ENCODE measurements at regions not wholly inside any gene's neighbourhood (a gene's known extent, or its start where the extent isn't known, plus 50 kb on each side); places are given as distances from the start of the nearest gene placed in this dataset.

DNA sequence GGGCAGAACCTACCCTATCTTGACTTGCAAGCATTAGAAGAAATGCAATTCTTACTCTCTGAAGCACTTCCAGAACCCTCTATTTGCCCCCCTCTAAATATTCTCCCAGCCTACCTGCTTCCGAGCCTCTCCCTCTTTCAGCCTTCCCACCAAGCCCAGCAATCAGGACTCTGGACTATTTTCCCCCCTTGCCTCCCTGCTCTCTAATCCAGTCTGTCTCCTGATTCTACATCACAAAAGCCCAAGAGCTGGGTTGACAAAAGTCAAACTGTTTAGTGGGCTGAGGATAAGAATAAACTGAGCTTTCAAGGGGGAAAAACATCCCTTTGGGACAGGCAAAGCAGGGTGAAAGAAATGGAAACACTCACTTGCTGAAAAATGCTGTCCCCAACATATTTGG, 123.2 kb upstream of the KIF2A start:
- ATAC-seq, result no peak
- TF ChIP-seq ZFP3 (CRISPR knock-in tag; IDR thresholded peaks at IDR 0.05) (no peak), ARNTL (CRISPR knock-in tag; IDR thresholded peaks at IDR 0.05; ENCODE audit: borderline replicate concordance, low read depth) (no peak), GLIS3 (CRISPR knock-in tag; IDR thresholded peaks at IDR 0.05) (no peak), TCF4 (CRISPR knock-in tag; IDR thresholded peaks at IDR 0.05; ENCODE audit: borderline replicate concordance) (no peak)
- TF ChIP-seq, protein P1, sequence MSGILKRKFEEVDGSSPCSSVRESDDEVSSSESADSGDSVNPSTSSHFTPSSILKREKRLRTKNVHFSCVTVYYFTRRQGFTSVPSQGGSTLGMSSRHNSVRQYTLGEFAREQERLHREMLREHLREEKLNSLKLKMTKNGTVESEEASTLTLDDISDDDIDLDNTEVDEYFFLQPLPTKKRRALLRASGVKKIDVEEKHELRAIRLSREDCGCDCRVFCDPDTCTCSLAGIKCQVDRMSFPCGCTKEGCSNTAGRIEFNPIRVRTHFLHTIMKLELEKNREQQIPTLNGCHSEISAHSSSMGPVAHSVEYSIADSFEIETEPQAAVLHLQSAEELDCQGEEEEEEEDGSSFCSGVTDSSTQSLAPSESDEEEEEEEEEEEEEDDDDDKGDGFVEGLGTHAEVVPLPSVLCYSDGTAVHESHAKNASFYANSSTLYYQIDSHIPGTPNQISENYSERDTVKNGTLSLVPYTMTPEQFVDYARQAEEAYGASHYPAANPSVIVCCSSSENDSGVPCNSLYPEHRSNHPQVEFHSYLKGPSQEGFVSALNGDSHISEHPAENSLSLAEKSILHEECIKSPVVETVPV (CRISPR knock-in tag; IDR thresholded peaks at IDR 0.05), result no peak

DNA sequence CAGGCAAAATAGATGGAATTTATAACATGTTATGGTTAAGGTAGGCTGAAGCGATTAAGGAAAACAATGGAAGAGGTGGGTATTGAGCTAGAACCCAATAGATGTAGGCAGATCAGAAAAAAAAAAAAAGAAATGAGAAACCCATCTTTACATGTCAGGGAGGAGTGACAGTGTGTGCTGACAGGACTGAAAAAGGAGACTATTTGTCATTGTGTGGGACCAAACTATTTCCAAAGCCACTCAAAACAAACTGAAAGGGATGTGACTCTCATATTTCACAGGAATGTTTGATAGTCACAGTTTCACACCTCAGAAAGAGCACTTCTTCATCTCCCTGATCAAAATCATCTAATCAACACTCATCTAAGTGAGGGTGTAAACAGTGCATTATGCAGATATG, 122.3 kb upstream of the KIF2A start:
- no peak for TF ChIP-seq ZNF8 (CRISPR knock-in tag; IDR thresholded peaks at IDR 0.05)
- no peak for TF ChIP-seq ESRRG (CRISPR knock-in tag; IDR thresholded peaks at IDR 0.05)
- TF ChIP-seq TCF4 (CRISPR knock-in tag; IDR thresholded peaks at IDR 0.05; ENCODE audit: borderline replicate concordance), result no peak
- TF ChIP-seq BACH2 (CRISPR knock-in tag; IDR thresholded peaks at IDR 0.05; ENCODE audit: borderline replicate concordance), result no peak
- no peak for TF ChIP-seq GLIS3 (CRISPR knock-in tag; IDR thresholded peaks at IDR 0.05)
- no peak for TF ChIP-seq ZFP30 (CRISPR knock-in tag; IDR thresholded peaks at IDR 0.05)
- no peak for TF ChIP-seq ISL1 (CRISPR knock-in tag; IDR thresholded peaks at IDR 0.05)
- TF ChIP-seq SNAI2 (CRISPR knock-in tag; IDR thresholded peaks at IDR 0.05), result no peak
- no peak for TF ChIP-seq CSDC2 (CRISPR knock-in tag; IDR thresholded peaks at IDR 0.05)
- TF ChIP-seq ARNTL (CRISPR knock-in tag; IDR thresholded peaks at IDR 0.05; ENCODE audit: borderline replicate concordance, low read depth), result no peak
- TF ChIP-seq, protein P1 (CRISPR knock-in tag; IDR thresholded peaks at IDR 0.05), result no peak
- TF ChIP-seq, protein P2, sequence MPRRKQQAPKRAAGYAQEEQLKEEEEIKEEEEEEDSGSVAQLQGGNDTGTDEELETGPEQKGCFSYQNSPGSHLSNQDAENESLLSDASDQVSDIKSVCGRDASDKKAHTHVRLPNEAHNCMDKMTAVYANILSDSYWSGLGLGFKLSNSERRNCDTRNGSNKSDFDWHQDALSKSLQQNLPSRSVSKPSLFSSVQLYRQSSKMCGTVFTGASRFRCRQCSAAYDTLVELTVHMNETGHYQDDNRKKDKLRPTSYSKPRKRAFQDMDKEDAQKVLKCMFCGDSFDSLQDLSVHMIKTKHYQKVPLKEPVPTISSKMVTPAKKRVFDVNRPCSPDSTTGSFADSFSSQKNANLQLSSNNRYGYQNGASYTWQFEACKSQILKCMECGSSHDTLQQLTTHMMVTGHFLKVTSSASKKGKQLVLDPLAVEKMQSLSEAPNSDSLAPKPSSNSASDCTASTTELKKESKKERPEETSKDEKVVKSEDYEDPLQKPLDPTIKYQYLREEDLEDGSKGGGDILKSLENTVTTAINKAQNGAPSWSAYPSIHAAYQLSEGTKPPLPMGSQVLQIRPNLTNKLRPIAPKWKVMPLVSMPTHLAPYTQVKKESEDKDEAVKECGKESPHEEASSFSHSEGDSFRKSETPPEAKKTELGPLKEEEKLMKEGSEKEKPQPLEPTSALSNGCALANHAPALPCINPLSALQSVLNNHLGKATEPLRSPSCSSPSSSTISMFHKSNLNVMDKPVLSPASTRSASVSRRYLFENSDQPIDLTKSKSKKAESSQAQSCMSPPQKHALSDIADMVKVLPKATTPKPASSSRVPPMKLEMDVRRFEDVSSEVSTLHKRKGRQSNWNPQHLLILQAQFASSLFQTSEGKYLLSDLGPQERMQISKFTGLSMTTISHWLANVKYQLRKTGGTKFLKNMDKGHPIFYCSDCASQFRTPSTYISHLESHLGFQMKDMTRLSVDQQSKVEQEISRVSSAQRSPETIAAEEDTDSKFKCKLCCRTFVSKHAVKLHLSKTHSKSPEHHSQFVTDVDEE (CRISPR knock-in tag; IDR thresholded peaks at IDR 0.05), result no peak
- no peak for TF ChIP-seq TOX (CRISPR knock-in tag; IDR thresholded peaks at IDR 0.05; ENCODE audit: borderline replicate concordance)
- no peak for TF ChIP-seq OSR1 (CRISPR knock-in tag; IDR thresholded peaks at IDR 0.05)
- no peak for TF ChIP-seq ZC3H10 (CRISPR knock-in tag; IDR thresholded peaks at IDR 0.05)
- TF ChIP-seq ZFP3 (CRISPR knock-in tag; IDR thresholded peaks at IDR 0.05), result no peak
- no peak for TF ChIP-seq RARB (CRISPR knock-in tag; IDR thresholded peaks at IDR 0.05)
- no peak for ATAC-seq

DNA sequence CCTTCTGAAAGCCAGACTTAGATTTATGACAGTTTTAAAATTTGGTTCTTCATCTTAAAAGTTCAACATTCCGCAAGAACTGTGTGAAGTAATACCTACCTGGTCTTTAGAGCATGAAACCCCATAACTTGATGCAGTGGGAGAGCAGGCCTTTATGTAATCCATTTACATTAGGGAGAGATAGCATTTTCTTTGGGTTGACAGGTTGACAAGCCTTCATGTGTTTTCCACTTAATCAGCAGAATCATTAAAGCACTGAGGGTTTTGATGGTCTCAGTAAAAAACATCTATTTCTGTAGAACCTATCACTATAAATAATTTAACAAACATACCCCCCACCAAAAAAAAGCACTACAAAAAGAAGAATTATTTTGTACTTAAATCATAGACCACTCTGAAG, 121.6 kb upstream of the KIF2A start:
- TF ChIP-seq, protein P3, sequence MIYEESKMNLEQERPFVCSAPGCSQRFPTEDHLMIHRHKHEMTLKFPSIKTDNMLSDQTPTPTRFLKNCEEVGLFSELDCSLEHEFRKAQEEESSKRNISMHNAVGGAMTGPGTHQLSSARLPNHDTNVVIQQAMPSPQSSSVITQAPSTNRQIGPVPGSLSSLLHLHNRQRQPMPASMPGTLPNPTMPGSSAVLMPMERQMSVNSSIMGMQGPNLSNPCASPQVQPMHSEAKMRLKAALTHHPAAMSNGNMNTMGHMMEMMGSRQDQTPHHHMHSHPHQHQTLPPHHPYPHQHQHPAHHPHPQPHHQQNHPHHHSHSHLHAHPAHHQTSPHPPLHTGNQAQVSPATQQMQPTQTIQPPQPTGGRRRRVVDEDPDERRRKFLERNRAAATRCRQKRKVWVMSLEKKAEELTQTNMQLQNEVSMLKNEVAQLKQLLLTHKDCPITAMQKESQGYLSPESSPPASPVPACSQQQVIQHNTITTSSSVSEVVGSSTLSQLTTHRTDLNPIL (CRISPR knock-in tag; IDR thresholded peaks at IDR 0.05; ENCODE audit: low read depth), result no peak
- TF ChIP-seq ISL1 (CRISPR knock-in tag; IDR thresholded peaks at IDR 0.05) (no peak), RARB (CRISPR knock-in tag; IDR thresholded peaks at IDR 0.05) (no peak), SNAI2 (CRISPR knock-in tag; IDR thresholded peaks at IDR 0.05) (no peak), ZFP30 (CRISPR knock-in tag; IDR thresholded peaks at IDR 0.05) (no peak), BACH2 (CRISPR knock-in tag; IDR thresholded peaks at IDR 0.05; ENCODE audit: borderline replicate concordance) (no peak), ZNF8 (CRISPR knock-in tag; IDR thresholded peaks at IDR 0.05) (no peak), PPARA (CRISPR knock-in tag; IDR thresholded peaks at IDR 0.05; ENCODE audit: borderline replicate concordance) (no peak), ZNF70 (CRISPR knock-in tag; IDR thresholded peaks at IDR 0.05) (no peak), ARNTL (CRISPR knock-in tag; IDR thresholded peaks at IDR 0.05; ENCODE audit: borderline replicate concordance, low read depth) (no peak), ZNF565 (CRISPR knock-in tag; conservative IDR thresholded peaks at IDR 0.05; ENCODE audit: low read depth) (no peak), CSDC2 (CRISPR knock-in tag; IDR thresholded peaks at IDR 0.05) (no peak), TCF4 (CRISPR knock-in tag; IDR thresholded peaks at IDR 0.05; ENCODE audit: borderline replicate concordance) (no peak), TOX (CRISPR knock-in tag; IDR thresholded peaks at IDR 0.05; ENCODE audit: borderline replicate concordance) (no peak), GLIS3 (CRISPR knock-in tag; IDR thresholded peaks at IDR 0.05) (no peak)
- TF ChIP-seq, protein P4, sequence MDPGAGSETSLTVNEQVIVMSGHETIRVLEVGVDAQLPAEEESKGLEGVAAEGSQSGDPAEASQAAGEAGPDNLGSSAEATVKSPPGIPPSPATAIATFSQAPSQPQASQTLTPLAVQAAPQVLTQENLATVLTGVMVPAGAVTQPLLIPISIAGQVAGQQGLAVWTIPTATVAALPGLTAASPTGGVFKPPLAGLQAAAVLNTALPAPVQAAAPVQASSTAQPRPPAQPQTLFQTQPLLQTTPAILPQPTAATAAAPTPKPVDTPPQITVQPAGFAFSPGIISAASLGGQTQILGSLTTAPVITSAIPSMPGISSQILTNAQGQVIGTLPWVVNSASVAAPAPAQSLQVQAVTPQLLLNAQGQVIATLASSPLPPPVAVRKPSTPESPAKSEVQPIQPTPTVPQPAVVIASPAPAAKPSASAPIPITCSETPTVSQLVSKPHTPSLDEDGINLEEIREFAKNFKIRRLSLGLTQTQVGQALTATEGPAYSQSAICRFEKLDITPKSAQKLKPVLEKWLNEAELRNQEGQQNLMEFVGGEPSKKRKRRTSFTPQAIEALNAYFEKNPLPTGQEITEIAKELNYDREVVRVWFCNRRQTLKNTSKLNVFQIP (CRISPR knock-in tag; IDR thresholded peaks at IDR 0.05; ENCODE audit: borderline replicate concordance, low read depth), result no peak
- TF ChIP-seq, protein P2 (CRISPR knock-in tag; IDR thresholded peaks at IDR 0.05), result no peak
- ATAC-seq, result no peak
